ENCODE measurements at regions not wholly inside any gene's neighbourhood (a gene's known extent, or its start where the extent isn't known, plus 50 kb on each side); places are given as distances from the start of the nearest gene placed in this dataset.
"Not testable (repeated sequence)": the region's sequence is repeated elsewhere in the genome, so short reads cannot be mapped to it uniquely, and the experiment has no call there.

DNA sequence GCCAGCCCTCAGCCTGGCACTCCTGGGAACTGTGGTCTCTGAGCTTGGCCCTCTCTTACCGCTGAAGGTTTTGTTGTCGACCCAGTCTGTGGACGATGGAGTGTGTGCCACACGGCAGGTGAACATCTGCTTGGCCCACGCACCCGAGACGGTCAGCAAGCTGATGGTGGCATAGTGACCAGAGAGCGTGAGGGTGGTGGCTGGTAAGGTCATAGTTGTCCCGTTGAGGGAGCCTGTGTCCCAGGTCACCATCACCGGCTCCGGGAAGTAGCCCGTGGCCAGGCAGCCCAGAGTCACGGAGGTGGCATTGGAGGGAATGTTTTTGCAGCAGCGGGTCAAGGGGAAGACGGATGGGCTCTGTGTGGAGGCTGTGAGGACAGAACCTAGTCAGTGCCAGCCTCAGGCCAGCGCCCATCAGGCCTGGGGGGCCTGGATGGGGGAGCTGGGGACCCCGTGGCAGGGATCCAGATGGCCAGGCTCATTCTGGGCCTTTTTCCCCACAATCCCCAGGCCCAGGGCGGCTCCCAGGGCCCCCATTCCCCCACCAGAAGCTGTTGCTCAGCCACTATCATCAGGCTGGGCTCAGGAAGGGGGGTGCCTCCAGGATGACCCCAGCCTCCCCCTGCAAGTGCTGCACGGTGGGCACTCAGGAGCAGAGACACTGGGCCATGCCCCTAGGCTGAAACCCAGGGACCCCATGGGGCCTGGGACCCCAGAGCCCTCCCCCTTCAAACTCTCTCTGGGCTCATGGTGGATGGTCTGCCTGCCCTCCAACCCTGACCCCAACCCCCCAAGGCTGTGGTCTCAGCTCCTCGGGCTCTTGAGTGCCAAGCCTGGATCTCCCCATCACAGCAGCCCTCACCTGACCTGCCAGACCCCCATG, 75.2 kb downstream of the TMEM121 start:
- no peak for DNase-seq

DNA sequence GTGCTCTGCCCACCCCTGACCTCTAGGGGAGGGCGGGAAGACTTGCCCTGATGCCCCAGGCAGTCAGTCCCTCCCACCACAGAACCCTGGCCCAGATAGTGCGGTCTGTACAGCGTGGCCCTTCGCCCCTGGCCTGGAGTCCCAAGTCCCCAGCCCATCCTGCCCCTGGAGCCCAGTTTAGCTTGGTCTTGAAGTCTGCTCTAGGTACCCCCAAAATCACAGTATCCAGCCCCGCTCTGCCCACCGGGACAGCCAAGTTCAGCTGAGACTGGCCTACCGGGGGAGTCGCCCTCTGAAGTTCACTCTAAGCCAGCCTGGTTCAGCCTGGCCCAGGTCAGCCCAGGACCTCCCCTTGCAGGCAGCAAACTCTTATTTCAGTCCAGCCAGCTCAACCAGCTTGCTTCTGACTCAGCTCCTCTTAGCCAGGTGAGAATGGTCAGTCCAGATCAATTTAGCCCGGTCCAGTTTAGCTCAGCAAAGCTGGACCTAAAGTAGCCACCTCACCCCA, 75.9 kb downstream of the TMEM121 start:
- DNase-seq: no peak

DNA sequence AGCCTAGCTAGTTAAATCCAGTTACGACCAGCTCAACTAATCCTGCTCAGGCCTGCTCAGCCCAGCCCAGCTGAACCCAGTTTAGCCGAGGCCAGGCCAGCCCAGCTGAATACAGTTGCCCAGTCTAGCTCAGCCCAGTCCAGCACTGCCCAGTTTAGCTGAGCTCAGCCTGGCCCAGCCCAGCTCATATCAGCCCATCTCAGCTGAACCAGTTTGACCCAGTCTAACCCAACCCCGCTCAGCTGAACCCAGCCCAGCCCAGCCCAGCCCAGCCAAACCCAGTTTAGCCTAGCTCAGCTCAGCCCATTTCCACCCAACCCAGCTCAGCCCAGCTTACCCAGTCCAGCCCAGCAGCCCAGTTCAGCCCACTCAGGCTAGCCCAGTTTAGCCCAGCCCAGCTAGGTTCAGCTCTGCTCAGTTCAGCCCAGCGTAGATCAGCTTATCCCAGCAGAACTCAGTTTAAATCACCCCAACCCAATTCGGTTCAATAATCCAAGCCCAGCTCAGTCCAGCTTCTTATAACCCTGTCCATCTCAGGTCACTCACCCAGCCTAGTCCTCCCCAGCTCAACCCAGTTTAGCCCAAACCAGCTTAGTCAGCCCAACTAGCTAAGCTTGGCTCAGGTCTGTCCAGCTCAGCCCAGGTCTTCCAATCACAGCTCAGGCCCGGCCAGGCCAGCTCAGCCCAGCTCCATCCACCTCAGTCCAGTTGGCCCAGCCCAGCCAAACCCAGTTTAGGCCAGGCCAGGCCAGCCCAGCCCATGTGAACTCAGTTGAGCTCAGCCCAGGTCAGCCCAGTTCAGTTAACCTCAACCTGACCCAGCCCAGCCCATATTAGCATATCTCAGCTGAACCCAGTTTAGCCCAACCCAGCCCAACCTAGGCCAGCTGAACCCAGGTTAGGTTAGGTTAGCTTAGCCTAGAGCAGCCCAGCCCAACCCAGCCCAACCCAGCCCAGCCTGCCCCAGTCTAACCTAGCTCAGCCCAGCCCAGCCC, 76.7 kb downstream of the TMEM121 start:
- DNase-seq: no peak

DNA sequence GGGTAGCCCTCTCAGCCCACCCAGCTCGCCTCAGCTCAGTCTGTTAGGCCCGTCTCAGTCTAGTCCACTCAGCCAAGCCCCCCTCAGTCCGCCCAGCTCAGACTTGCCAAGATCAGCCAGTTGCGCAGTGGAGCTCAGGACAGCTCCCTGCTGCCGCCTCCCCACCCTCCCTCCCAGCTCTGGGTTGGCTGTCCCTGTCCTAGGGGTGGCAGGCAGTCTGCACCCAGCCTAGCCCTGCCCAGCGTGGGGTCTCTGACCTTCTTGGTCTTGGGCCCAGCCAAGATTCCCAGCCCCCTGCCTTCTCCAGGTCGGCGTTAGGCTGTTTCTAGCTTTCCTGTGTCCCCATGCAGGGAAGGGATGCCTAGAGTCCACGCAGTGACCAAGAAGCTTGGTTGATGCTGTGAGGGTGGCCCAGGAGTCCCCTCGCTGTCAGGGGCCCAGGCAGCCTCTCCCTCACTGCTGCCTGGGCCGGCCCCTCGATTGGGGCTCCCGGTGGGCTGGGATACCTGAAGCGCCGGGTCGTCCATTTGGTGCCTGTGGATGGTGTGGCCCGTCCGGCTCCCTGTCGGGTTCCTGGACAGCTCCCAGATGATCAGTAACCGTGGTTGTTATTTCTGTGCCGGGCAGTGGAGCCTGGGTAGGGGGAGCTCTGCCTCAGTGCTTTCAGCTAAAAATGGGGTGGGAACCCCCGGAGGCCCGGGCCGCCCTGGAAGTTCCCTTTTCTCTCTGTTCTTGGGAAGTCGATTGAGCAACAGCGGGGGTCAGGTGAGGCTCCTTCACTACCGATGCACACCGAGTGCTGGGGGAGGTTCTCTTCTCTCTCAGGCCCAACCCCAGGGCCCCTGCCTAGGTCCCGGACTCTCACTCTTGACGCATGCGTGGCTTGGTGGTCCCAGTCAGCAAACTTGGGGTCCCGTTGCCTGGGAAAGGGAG, 78.4 kb downstream of the TMEM121 start:
- not testable (repeated sequence) for DNase-seq

DNA sequence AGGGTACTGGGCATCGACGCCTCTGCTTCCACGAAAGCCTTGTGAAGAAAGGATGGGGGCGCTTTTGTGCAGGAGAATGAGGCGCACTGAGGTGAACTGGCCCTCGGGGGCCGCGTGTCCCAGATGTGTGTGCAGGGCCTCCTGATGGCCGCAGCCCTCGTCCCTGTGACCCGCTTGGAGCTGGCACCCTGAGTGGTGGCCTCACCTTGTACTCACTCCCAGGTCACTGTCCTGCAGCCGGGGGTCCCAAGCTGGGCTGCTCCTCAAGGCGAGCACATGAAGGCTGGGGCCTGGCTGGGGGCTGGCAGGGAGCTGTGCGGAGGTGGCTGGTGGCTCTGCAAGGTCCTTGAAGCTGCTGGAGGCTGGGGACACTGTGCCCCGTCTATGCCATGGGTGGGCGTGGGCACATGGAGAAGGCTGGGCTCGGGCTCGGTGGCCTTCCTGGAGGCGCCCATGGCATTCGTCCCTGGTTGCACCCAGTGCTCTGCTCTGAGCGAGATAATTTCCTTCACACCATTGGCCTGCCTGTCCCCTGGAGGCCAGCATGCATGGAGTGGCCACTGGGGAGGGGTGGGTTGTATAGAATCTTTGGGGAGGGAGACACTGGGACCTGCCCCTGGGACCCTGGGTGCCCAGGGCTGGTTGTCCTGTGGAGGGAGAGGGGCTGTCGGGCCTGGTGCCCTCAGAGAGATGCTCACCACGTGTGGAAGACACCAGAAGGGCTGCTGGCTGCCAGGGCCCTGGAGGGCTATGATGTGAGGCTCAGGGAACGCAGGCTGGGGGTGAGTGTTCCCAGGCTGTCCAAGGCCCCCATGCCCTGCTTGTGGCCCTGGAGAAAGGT, 79.3 kb downstream of the TMEM121 start:
- DNase-seq: no peak

DNA sequence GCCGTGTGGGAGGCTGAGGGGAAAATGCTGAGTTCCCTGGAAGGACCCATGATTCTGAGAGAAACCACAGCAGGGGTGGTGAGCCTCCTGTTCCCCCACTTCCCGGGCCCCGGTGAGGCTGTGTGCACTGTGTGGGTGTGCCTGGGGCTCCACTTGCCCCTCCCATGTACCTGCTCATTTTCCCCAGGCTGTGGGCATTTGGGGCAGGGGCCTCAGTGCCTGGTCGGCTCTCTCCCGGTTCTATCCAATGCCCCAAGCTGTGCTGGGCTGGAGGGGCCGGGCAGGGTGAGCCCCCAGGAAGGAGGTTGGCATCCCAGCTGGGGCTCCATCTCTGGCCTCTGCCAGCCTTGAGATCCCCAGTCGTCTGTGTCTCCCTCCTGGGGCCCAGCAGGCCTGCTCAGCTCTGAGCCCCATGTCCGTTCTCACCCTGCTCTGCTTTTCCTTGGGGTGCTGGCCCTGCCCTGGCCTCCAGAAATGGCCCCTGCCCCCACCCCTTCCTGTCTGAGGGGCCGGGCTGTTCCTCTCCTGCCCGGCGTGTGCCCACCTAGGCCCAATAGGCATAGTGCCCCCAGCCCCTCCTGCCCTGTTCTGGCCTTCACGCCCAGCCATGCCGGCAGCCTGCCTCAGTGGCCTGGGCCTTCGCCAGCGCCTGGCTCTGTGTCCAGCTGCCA, 80.1 kb downstream of the TMEM121 start:
- not testable (repeated sequence) for DNase-seq

DNA sequence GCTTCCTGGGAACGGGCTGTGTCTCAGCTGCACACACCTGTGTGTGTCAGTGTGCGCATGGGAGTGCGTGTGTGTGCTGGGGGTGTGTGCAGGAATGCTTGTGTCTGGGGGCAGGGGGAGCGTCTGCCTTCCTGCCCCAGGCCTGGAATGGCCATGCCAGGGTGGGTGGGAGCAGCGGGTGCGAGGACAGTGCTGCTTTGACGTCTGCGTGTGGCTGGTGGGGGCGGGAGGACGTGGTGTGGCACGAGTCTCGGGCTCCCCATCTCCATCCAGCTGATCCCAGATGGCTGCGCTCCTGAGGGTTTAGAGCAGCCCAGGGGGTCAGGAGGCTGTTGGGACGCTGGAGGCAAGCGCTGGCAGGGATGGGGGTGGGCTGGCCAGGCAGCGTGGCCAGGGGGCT, 80.6 kb downstream of the TMEM121 start:
- not testable (repeated sequence) for DNase-seq

DNA sequence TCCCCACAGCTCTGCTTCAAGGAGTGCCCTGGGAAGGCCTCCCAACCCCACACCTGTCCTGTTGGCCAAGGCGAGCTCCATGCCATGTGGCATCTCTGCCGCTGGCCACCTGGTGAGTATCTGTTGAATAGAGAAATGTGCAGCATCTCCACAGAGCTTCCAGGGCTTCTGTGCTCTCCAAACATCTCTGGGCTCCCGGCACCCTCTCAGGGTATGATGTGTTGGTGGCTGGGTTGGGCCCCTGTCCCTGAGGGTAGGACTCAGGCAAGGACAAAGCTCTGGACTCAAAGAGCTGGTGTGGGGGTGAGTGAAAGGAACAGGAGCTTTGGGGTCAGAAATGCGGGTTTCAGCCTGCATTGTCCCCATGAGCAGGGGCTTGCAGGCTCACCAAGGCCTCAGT, 88.6 kb downstream of the TMEM121 start:
- not testable (repeated sequence) for DNase-seq

DNA sequence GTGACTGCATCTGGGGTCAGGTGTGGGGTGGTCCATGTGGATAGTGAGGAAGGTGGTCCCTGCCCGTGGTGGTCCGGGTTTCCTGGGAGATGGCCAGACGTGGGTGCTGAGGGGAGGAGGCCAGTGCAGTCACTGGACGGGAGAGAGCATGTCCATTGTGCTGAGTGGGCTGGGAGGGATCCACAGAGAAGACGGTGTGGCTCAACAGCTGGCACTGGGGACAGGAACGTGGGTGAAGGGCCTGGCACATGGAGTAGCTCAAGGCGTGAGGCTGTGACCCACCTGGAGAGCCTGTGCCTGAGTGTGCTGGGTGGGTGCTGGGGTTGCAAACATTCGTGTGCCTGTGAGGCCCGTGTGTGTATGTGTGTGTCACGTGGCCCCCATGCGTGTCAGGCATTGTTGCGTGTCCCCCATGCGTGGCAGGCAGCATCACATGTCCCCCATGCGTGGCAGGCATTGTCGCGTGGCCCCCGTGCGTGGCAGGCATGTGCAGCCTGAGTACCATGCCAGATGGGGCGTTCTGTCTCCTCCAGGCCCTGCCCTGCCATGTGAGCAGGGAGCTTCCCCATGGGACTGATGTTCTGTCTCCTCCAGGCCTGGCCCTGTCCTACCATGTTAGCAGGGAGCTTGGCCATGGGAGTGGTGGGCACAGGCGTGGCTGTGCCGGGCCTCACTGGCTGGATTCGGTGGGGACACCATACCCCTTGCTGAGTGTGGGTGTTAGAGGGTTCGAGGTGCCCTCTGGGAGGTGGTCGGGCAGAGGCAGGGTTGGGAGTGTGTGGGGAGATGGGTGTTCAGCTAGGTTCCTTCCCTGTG, 89.8 kb downstream of the TMEM121 start:
- peak; percentile 6 for DNase-seq

DNA sequence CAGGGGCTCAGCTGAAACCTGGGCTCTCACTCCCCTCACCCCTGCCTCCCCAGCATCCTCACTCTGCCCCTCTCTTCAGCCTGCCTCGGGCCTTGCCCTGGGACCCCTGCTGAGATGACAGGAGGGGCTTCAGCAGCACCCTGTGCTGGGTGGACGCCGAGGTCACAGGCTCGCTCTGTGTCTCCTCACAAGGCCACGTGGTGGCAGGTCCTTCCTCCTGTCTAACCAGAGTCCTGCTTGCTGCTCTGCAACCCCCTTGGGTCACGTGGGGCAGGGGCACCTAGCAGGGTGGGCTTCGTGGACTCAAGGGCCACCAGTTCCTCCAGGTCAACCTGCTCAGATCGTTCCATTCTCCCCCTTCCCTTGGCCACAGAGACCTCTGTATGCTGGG, 90.4 kb downstream of the TMEM121 start:
- DNase-seq: peak; percentile 30

DNA sequence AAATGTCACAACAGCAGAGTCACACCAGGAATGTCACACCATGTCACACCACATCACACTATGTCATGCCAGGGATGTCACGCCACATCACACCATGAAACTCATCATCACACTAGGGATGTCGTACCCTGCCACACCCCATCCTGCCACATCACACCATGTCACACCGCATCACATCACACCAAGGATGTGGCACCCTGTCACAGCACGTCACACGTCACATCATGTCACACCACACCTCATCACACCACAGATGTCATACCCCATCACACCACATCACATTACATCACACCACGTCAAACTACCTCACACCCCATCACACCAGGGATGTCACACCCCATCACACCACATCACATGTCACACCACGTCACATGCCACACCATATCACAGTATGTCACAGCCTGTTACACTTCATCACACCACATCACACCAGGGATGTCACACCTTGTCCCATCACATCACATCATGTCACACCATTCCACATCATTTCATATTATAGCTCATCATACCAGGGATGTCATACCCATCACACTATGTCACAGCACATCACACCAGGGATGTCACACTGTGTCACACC, 90.9 kb downstream of the TMEM121 start:
- peak; percentile 36 for DNase-seq

DNA sequence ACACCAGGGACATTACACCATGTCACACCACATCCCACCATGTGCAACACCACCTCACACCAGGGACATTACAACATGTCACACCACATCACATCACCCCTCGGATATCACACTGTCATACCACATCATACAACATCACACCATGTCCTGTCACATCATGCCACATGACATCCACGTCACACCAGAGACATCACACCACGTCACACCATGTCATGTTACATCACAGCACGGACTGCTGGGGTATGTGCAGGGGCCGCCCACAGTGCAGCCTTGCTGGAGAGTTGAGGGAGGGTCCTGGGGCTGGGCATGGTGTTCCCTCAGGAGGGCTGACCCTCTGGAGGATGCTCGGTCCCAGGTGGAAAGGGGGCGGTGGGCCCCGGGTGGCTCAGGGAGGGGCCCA, 91.4 kb downstream of the TMEM121 start:
- peak; percentile 5 for DNase-seq

DNA sequence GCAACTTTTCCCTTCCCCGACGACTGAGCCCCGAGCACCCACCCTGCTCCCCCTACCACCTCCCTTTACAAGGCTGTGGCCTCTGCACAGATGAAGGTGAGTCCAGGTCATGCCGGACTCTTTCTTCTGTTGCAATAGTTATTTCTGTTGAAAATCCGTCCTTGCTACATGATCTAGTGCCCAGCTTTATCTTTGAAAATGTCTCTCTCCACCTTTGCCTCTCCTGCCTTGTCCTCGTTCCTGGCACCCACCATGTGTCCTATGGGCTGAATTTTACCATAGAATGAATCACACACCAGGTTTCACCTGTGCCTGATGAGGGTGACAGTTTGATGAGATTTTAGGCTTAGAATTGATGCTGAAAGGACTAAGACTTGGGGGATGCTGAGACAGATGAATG, 92.9 kb downstream of the TMEM121 start:
- DNase-seq: not testable (repeated sequence)

DNA sequence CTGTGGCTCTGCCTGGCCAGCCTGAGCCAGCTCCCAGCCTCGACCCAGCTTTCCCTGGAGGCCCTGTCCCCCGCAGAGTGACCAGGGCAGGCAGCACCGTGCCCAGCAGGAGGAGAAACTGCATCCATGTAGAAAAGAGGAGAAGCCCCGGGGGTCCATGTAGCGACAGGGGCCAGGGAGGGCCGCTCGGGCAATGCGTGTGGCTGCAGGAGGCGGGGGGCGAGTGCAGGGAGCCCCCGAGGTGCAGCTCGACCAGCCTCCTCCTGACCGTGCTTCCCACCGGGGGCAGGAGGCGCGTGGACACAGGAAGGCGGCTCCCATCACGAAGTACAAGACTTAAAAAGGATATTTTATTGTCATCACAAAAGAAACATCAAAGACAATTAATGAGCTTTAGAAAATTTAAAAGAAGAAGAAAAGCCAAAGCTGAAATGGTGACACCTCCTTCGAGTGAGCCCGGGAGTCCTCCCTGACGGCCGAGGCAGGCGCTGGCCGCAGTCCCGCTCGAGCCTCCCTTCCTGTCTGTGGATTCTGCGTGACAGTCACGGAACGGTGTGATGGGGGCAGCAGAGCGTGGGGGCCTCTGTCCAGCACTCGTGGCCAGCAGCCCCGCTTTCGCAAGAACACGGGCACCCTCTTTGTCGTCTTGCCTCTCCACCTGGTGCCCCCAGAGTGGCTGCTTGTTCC, 93.9 kb downstream of the TMEM121 start:
- not testable (repeated sequence) for DNase-seq

DNA sequence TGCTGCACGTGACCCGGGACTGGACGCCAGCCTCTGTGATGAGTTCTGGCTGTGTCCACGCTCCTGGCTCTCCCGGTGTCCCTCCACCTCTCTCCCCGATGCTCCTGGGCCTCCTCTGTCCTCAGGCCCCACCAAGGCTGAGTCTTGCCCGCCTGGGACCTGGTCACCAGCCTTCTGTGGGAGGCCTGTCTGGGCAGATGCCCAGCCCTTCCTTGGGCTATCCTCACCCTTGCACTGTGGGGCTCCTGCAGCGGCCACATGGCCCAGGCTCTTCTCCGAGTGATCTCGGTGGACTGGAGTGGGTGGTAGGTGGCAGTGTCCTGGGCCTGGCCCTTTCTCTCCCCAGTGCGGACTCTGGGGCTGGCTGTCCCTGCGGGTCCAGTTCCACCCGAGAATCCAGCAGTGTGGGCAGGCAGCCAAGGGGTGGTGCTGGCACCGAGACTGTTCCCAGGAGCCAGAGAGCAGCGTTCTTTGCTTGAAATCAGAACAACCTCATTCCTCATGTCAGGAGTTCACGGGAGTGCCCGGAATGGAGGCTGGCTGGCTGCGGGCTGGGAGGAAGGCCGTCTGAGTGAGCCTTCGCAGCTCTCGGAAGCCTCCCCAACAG, 94.6 kb downstream of the TMEM121 start:
- DNase-seq: not testable (repeated sequence)

DNA sequence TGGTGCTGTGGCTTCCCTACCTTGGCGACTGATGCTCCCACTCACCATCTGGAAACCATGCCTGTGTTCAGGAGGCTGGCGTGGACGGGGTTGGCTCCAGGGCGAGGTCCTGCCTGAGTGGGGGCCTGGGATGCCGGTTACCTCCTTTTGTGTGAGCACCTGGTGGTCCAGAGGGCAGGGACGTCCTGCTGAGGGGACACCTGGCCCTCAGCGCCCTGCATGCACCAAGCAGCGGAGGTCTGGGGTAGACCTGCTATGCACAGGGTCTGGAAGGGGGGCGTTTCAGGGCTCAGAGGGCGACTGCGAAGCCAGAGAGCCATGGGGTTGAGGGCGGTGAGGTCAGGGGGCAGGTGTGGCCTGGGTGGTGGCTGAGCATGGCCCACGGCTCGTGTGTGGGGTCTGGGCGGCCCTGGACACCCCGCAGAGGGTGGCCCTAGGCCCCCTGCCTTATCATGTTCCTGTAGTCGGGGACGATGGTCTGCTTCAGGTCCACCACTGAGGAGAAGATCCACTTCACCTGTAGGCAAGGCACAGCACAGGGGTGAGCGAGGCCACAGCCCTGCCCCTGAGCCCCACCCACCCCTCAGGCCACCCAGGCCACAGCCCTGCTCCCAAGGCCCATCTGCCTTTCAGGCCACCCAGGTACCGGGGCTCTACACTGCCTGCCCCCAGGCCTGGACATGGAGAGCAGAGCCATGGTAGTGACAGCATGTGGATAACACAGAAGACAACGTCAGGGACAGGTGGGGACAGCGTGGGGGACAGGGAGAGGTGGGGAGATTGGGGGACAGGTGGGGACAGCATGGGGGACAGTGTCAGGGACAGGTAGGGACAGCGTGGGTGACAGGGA, 95.3 kb downstream of the TMEM121 start:
- DNase-seq: peak; percentile 10

DNA sequence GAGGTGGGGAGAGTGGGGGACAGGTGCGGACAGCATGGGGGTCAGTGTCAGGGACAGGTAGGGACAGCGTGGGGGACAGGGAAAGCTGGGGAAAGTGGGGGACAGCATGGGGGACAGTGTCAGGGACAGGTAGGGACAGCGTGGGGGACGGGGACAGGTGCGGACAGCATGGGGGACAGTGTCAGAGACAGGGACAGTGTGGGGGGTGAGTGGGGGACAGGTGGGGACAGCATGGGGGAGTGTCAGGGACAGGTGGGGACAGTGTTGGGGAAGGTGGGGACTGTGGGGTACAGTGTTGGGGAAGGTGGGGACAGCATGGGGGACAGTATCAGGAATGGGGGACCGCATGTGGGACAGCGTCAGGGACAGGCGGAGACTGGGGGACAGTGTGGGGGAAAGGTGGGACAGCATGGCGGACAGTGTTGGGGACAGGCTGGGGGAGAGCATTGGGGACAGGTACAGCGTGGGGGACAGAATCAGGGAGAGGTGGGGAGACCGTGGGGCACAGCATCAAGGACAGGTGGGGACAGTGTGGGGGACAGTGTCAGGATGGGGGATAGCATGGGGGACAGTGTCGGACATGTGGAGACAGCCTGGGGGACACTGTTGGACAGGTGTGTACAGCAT, 96.1 kb downstream of the TMEM121 start:
- peak; percentile 11 for DNase-seq

Measured in right forelimb (tissue), 1 donor.